ENCODE measurements at regions not wholly inside any gene's neighbourhood (a gene's known extent, or its start where the extent isn't known, plus 50 kb on each side); places are given as distances from the start of the nearest gene placed in this dataset.
A peak's percentile ranks its signal among the peaks of the same experiment; 100 is the strongest.

- TF ChIP-seq MAX (IDR thresholded peaks at IDR 0.05; ENCODE audit: insufficient read depth, insufficient read length) = no peak
- TF ChIP-seq CTCF (IDR thresholded peaks at IDR 0.05; ENCODE audit: extremely low read depth in 1 of 2, insufficient read depth in 1 of 2, low read depth in 1 of 2, low read length in 2 of 2) = no peak
- TF ChIP-seq EZH2 (IDR thresholded peaks at IDR 0.05; ENCODE audit: borderline replicate concordance, low read depth, low read length, severe bottlenecking) = no peak
- peak; percentile 98 for TF ChIP-seq GATA2 (IDR thresholded peaks at IDR 0.05; ENCODE audit: insufficient read depth, insufficient read length, low read depth, low read length)
Observed at GRCh38 chr1:101371259-101371658, 134.4 kb downstream of the S1PR1 start.
